ENCODE measurements at regions not wholly inside any gene's neighbourhood (a gene's known extent, or its start where the extent isn't known, plus 50 kb on each side); places are given as distances from the start of the nearest gene placed in this dataset.

- no peak for TF ChIP-seq FOSL1 (IDR thresholded peaks at IDR 0.05; ENCODE audit: insufficient read depth, low read depth, low read length)
- no peak for TF ChIP-seq ZNF274 (IDR thresholded peaks at IDR 0.05; ENCODE audit: borderline replicate concordance, extremely low read depth, low read length)
- no peak for TF ChIP-seq BACH1 (IDR thresholded peaks at IDR 0.05; ENCODE audit: low read length)
- TF ChIP-seq RAD21 (IDR thresholded peaks at IDR 0.05 in 1 of 2, conservative IDR thresholded peaks at IDR 0.05 in 1 of 2; ENCODE audit: low read depth in 2 of 2, low read length in 2 of 2), result no peak
- TF ChIP-seq POU5F1 (IDR thresholded peaks at IDR 0.05; ENCODE audit: low read depth, low read length), result no peak
- TF ChIP-seq RXRA (IDR thresholded peaks at IDR 0.05; ENCODE audit: insufficient read depth, low read depth, low read length), result no peak
- TF ChIP-seq POLR2AphosphoS5 (IDR thresholded peaks at IDR 0.05; ENCODE audit: low read depth, low read length), result no peak
- TF ChIP-seq TBP (IDR thresholded peaks at IDR 0.05; ENCODE audit: low read depth, low read length), result no peak
- no peak for TF ChIP-seq ASH2L (IDR thresholded peaks at IDR 0.05; ENCODE audit: low read length)
- TF ChIP-seq GABPA (IDR thresholded peaks at IDR 0.05; ENCODE audit: borderline replicate concordance, insufficient read depth, low read length), result no peak
- TF ChIP-seq BRCA1 (IDR thresholded peaks at IDR 0.05; ENCODE audit: low read depth, low read length), result no peak
- TF ChIP-seq HDAC2 (IDR thresholded peaks at IDR 0.05; ENCODE audit: borderline replicate concordance in 1 of 2, low read depth in 2 of 2, low read length in 2 of 2), result no peak
- TF ChIP-seq SRF (IDR thresholded peaks at IDR 0.05; ENCODE audit: low read depth, low read length), result no peak
- TF ChIP-seq CEBPB (IDR thresholded peaks at IDR 0.05; ENCODE audit: low read depth, low read length), result no peak
- H2BK20ac ChIP-seq (ENCODE audit: low read length), result no peak overlapping the region
- no peak overlapping the region for H3K23ac ChIP-seq (ENCODE audit: insufficient read length)
- DNase-seq (ENCODE audit: low read depth in 1 of 2, low spot score in 2 of 2), result no peak
- no peaks in the 10 kb centered on the region; the same call in 1 of the 2 replicates for H3K23me2 ChIP-seq (ENCODE audit: low read depth, low read length)
- no peaks in the 10 kb centered on the region for H3K36me3 ChIP-seq (ENCODE audit: control insufficient read depth in 2 of 4, insufficient read depth in 4 of 4, low read length in 3 of 4)
- H3K9ac ChIP-seq (replicated peaks in 1 of 4; ENCODE audit: extremely low read depth in 1 of 4, low read depth in 3 of 4, low read length in 3 of 4), result no peak overlapping the region
- H2AK5ac ChIP-seq (ENCODE audit: low read depth, low read length), result no peak overlapping the region
- no peaks in the 10 kb centered on the region for H3K27me3 ChIP-seq (replicated peaks in 1 of 4; ENCODE audit: control insufficient read depth in 3 of 4, extremely low read depth in 1 of 4, insufficient read depth in 3 of 4, low read length in 3 of 4)
- CTCF ChIA-PET (ENCODE audit: partially characterized antibody), result interaction anchor here (1.3 kb wide), 1 partner anchor 21 kb away, joined by 3 read pairs; no protein-coding TSS in a partner anchor
- no peak overlapping the region for H2AFZ ChIP-seq (ENCODE audit: low read length)
- H2BK5ac ChIP-seq (ENCODE audit: low read depth, low read length), result no peak overlapping the region
- H4K5ac ChIP-seq (ENCODE audit: insufficient read length, low read depth, low read length), result no peak overlapping the region
- H3K4ac ChIP-seq (replicated peaks; ENCODE audit: insufficient read length, low read depth, low read length), result no peak overlapping the region
- POLR2A ChIA-PET (ENCODE audit: partially characterized antibody), result no interaction called here
- H2BK120ac ChIP-seq (replicated peaks; ENCODE audit: low read depth, low read length), result no peak overlapping the region
- H2BK15ac ChIP-seq (ENCODE audit: low read length), result no peak overlapping the region
- H2BK12ac ChIP-seq (ENCODE audit: low read depth, low read length), result no peak overlapping the region
- H3K27ac ChIP-seq (ENCODE audit: low read depth, low read length), result no peak overlapping the region
- H4K8ac ChIP-seq (ENCODE audit: extremely low read depth, insufficient read depth, low read length), result no peak overlapping the region
- no peaks in the 10 kb centered on the region for H3K79me1 ChIP-seq (ENCODE audit: low read depth, low read length)
- H4K20me1 ChIP-seq (replicated peaks in 1 of 2; ENCODE audit: control insufficient read depth in 1 of 2, insufficient read depth in 2 of 2, low read length in 2 of 2), result no peaks in the 10 kb centered on the region
- no peaks in the 10 kb centered on the region for H3K9me3 ChIP-seq (ENCODE audit: insufficient read depth in 2 of 2, low read depth in 1 of 2, low read length in 1 of 2)
- no peak overlapping the region for H3K14ac ChIP-seq (ENCODE audit: insufficient read length)
- no peaks in the 10 kb centered on the region for H3K79me2 ChIP-seq (ENCODE audit: control insufficient read depth in 1 of 2, insufficient read depth in 2 of 2, low read length in 2 of 2)
- H3K4me3 ChIP-seq (ENCODE audit: extremely low read depth in 1 of 4, insufficient read depth in 2 of 4, low read depth in 3 of 4, low read length in 4 of 4), result no peak overlapping the region
- H4K91ac ChIP-seq (replicated peaks; ENCODE audit: insufficient read length, low read length), result no peak overlapping the region
- H3K56ac ChIP-seq (replicated peaks; ENCODE audit: insufficient read length, low read depth, low read length), result no peak overlapping the region
- FAIRE-seq, result no peak
- H3K4me2 ChIP-seq (ENCODE audit: insufficient read depth in 1 of 2, low read depth in 2 of 2, low read length in 2 of 2), result no peak overlapping the region
- H3K18ac ChIP-seq (ENCODE audit: extremely low read depth, low read length), result no peak overlapping the region
- WGBS, 2 experiments (ENCODE audit: extremely low coverage in 1 of 2, insufficient coverage in 1 of 2, insufficient read length in 1 of 2, insufficient replicate concordance in 2 of 2, low coverage in 1 of 2, low lambda C conversion rate in 2 of 2, missing lambda C conversion rate in 1 of 2), result 93% methylated on average over 1 of the region's 1 CpG; no CpG with 5 or more reads in 1 of the 2 experiments
- no peaks in the 10 kb centered on the region for H3K4me1 ChIP-seq (replicated peaks in 1 of 4; ENCODE audit: control insufficient read depth in 3 of 4, insufficient read depth in 4 of 4, low read length in 3 of 4)
Observed at GRCh38 chr3:76152028-76152427, 366.7 kb upstream of the ZNF717 start.

All from H1 (cell line).